HG03575 (cell line): ENCODE measurements at regions not wholly inside any gene's neighbourhood (a gene's known extent, or its start where the extent isn't known, plus 50 kb on each side); places are given as distances from the start of the nearest gene placed in this dataset.

Source experiments
- ATAC-seq: cut with Tn5 transposase; IDR thresholded peaks from one replicate; pipeline ENCODE4 v1.9.1; 2021; ENCODE audit not compliant: unreplicated experiment, insufficient number of reproducible peaks, low FRiP score; ENCODE audit errors: extremely low read depth

- ATAC-seq, result no peak
Observed at GRCh38 chr1:4027492-4028138, 127.5 kb upstream of the C1orf174 start.

DNA sequence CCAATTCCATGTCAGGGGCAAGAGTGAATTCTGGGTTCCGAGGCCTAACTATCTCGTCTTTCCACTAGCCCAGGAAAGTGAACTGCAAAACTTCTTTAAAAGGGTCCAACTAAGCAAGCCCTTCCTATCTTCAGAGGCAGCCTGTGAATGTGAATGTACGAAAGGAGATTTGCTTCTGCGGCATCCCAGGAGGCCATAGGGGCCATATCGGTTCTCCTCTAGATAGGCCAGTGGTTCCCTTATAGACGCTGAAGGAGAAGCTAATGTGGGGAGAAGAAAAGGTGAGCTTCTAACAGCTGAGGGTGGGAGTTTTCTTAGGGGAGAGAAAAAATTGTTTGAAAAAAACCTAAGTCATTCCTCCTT lies 128.0 kb upstream of the C1orf174 start:
- no peak for ATAC-seq

GRCh38 chr1:4029376-4029775 lies 129.3 kb upstream of the C1orf174 start:
- no peak for ATAC-seq

- ATAC-seq, result no peak
Observed at GRCh38 chr1:4032571-4032970, 132.5 kb upstream of the C1orf174 start.

GRCh38 chr1:4033129-4033676 lies 133.1 kb upstream of the C1orf174 start:
- no peak for ATAC-seq

GRCh38 chr1:4033713-4034112 lies 133.6 kb upstream of the C1orf174 start:
- ATAC-seq, result no peak

GRCh38 chr1:4034318-4034887 lies 134.3 kb upstream of the C1orf174 start:
- ATAC-seq, result no peak

DNA sequence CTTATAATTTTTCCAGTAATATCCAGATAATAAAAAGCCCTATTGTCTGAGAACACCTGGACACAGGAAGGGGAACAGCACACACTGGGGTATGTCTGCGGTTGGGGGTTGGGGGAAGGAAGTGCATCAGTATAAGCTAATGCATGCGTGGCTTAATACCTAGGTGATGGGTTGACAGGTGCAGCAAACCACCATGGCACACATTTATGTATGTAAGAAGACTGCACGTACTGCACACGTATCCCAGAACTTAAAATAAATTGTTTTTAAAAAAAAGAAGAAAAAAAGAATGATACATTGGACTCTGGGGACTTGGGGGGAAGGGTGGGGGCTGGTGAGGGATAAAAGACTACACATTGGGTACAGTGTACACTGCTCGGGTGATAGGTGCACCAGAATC lies 144.9 kb upstream of the C1orf174 start:
- no peak for ATAC-seq

GRCh38 chr1:4045397-4046010 lies 145.4 kb upstream of the C1orf174 start:
- ATAC-seq, result no peak

- ATAC-seq, result no peak
Observed at GRCh38 chr1:4046836-4047461, 146.9 kb upstream of the C1orf174 start.

DNA sequence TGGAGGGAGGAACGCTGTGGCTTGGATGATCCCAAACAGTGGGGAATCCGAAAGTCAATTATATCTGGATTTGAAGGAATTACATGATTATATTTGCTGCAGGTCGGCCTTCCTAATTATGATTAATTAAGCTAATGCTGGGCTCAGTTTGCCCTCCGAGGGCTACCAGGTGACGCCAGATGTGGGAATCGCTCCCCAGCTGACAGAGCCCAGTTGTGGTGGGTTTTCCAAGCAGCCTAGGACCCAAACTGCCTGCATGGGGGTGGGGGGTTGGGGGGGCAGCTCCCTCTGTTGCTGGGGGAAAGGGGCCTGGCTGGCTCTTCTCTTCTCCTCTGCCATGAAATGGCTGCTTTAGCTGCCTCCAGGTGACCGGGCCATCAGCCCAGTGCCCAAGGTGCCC lies 147.6 kb upstream of the C1orf174 start:
- no peak for ATAC-seq

GRCh38 chr1:4048076-4048475 lies 148.0 kb upstream of the C1orf174 start:
- ATAC-seq, result no peak

DNA sequence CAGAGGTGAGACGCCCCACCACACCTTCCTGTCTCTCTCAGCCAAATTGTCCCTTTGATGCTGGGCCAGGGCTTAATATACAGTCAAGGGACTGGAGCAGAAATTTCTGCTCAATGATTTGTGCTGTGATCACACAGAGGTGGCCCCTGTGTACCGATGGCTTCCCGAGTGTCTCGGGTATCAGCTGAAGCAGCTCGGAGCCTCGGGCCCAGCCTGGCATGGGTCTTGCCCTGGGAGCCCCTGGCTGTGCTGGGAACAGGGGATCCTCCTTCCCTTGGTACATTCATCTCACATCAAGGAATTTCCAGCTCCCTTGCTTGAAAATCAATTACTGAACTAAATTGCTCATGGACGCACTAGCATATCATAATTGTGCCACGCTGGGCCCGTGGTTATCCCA lies 148.8 kb upstream of the C1orf174 start:
- no peak for ATAC-seq

GRCh38 chr1:4050998-4051397 lies 150.9 kb upstream of the C1orf174 start:
- ATAC-seq, result no peak

DNA sequence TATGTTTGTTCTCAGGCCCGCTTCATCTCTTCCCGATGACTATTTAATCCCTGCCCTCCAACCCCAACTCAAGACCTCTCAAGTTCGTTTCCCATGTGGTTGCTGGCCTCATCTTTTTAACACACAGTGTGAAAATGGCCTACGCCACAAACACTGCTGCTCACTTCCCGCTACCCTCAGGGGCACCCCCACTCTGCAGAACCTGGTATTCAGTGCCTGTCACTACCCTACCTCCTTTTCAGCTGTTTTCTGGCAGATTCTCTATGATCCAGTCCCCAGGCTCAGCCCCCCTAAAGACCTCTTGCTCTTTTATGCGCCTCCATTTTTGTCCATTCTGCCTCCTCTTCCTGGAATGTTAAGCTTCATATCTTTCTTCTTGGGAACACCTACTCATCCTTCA lies 152.6 kb upstream of the C1orf174 start:
- ATAC-seq, result no peak

DNA sequence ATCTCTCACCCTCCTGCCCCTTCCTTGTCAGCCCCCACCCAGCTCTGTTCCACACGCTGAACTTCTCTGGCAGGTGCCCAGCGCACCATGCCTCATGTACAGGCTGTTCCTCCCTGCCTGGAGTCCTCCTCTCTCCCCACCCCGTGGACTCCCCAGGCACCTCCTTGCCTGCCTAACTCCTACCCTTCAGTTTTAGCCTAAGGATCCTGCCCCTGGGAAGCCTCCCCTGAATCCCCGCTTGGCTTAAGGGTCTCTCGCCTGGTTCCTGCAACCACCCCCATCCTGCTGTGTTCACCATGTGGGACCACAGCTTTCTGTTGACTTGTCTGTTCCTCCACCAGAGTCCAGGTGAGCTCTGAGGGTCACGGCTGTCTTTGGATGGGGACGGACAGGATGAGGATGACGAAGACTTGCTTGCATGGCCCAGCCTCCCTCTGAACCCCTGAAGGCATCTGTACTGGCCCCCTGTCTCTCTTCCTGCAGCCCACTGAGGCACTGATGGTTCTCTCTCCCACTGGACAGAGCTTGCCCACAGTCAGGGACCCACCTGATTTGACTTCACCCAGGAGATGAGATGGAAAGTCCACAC lies 153.2 kb upstream of the C1orf174 start:
- no peak for ATAC-seq

- no peak for ATAC-seq
Observed at GRCh38 chr1:4053774-4054173, 153.7 kb upstream of the C1orf174 start.

- ATAC-seq, result no peak
Observed at GRCh38 chr1:4055294-4055967, 155.4 kb upstream of the C1orf174 start.

DNA sequence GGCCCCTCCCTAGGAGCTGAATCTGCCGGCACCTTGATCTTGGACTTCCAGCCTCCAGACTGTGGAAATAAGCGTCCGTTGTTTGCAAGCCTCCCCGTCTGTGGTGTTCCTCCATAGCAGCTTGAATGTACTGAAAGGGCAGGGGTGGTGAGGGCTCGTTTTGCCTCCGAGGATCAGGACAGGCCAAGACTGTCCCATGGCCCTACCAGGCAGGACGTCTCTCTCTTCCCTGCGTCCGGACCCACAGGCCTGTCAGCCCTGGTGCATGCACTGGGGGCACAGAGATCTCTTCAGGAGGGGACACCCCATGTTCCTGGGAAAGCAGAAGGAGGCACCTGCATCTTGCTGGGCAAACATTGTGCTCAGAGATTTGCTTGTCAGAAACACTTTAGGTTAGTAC lies 156.3 kb upstream of the C1orf174 start:
- ATAC-seq, result no peak
